Common myeloid progenitor, CD34-positive (primary cell): ENCODE measurements at regions not wholly inside any gene's neighbourhood (a gene's known extent, or its start where the extent isn't known, plus 50 kb on each side); places are given as distances from the start of the nearest gene placed in this dataset.

Source experiments
- CTCF ChIA-PET: fragments of 350-600 bp; sonication (Branson Sonifier 250); formaldehyde crosslinking; loops from one replicate; lab custom pipeline; 2021; ENCODE audit warnings: antibody characterized with exemption; lab: Charles Lee
- POLR2A ChIA-PET: fragments of 350-600 bp; sonication (Branson Sonifier 250); formaldehyde crosslinking; loops from one replicate; lab custom pipeline; 2021; ENCODE audit warnings: antibody characterized with exemption; lab: Charles Lee
- DNase-seq, 3 donors: peaks; one replicate each; pipeline versions ENCODE4 v3.0.0 to v3.0.0-alpha.2; 2013
- H3K27ac ChIP-seq, 2 experiments: 1 replicate in 1 of 2; 2 replicates in 1 of 2; pipeline ENCODE4 v1.7.0; 2013; ENCODE audit warnings: inconsistent platforms in 2 of 2, low read length in 2 of 2, mild to moderate bottlenecking in 2 of 2, low read depth in 1 of 2, moderate library complexity in 1 of 2; ENCODE audit not compliant: severe bottlenecking in 2 of 2, insufficient read depth in 1 of 2, poor library complexity in 1 of 2
- H3K27me3 ChIP-seq, 5 experiments: replicated peaks in 2 of 5; 1 replicate in 3 of 5; 2 replicates in 2 of 5; pipeline versions ENCODE4 v1.6.1 to v1.7.0; 2013; ENCODE audit warnings: low read length in 4 of 5, mild to moderate bottlenecking in 2 of 5, moderate library complexity in 2 of 5, inconsistent platforms in 1 of 5; ENCODE audit not compliant: insufficient read depth in 5 of 5, control insufficient read depth in 4 of 5
- H3K36me3 ChIP-seq, 4 experiments: 1 replicate in 2 of 4; 2 replicates in 2 of 4; pipeline versions ENCODE4 v1.6.1 to v1.7.0; 2013; ENCODE audit warnings: low read length in 3 of 4, control low read depth in 1 of 4, mild to moderate bottlenecking in 1 of 4; ENCODE audit not compliant: control insufficient read depth in 4 of 4, insufficient read depth in 4 of 4
- H3K4me1 ChIP-seq, 4 experiments: 1 replicate in 3 of 4; 2 replicates in 1 of 4; pipeline versions ENCODE4 v1.6.1 to v1.7.1; 2013; ENCODE audit warnings: low read length in 3 of 4, mild to moderate bottlenecking in 3 of 4, control low read depth in 1 of 4, inconsistent platforms in 1 of 4, moderate library complexity in 1 of 4; ENCODE audit not compliant: control insufficient read depth in 4 of 4, insufficient read depth in 4 of 4; ENCODE audit errors: control extremely low read depth in 1 of 4
- H3K4me3 ChIP-seq, 7 experiments: 1 replicate in 4 of 7; 2 replicates in 3 of 7; pipeline versions ENCODE4 v1.5.1 to v1.7.0; 2013; ENCODE audit warnings: mild to moderate bottlenecking in 7 of 7, low read length in 6 of 7, moderate library complexity in 6 of 7, inconsistent platforms in 2 of 7, low read depth in 2 of 7, control low read depth in 1 of 7; ENCODE audit not compliant: insufficient read depth in 4 of 7, control insufficient read depth in 1 of 7; ENCODE audit errors: extremely low read depth in 1 of 7
- H3K9me3 ChIP-seq, 5 experiments: 1 replicate in 4 of 5; 2 replicates in 1 of 5; pipeline versions ENCODE4 v1.6.1 to v1.7.1; 2013; ENCODE audit warnings: low read length in 4 of 5, mild to moderate bottlenecking in 2 of 5, inconsistent platforms in 1 of 5, low read depth in 1 of 5, moderate library complexity in 1 of 5; ENCODE audit not compliant: control insufficient read depth in 4 of 5, insufficient read depth in 2 of 5; ENCODE audit errors: control extremely low read depth in 1 of 5
- WGBS: methylation state at CpG from one replicate; pipeline ENCODE4 v1.1.5; 2013; ENCODE audit not compliant: insufficient coverage; 5-methylcytosine and 5-hydroxymethylcytosine counted together

DNA sequence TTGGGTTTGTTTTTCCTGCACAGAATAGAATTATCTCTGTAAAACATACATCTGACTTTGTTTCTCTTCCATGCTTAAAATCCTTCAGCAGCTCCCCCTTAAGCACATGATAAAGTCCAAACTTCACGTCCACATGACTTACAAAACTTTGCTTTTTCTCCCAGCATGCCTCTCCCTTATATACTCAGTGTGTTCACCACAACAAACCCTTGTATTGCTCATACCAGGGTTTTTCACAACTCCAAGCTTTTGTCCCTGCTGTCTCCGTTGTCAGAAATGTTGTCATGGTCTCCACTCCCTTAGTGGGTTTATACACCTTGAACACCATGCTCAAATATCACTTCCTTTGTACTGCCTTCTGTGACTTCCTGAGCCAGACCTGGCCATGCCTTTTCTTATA, 91.1 kb upstream of the MITF start:
- ChIA-PET POLR2A (no interaction called here), CTCF (no interaction called here)
- Histone ChIP-seq H3K27me3 (no peaks in the 10 kb centered on the region), H3K4me3 (no peak overlapping the region), H3K27ac (no peak overlapping the region), H3K36me3 (no peaks in the 10 kb centered on the region), H3K4me1 (peaks cover 0 to 24% (median 3%) of the 10 kb centered on the region in 4 experiments), H3K9me3 (no peaks in the 10 kb centered on the region)
- no peak for DNase-seq
- 78% methylated on average over 2 of the region's 2 CpGs for WGBS

- no peak overlapping the region for H3K27ac ChIP-seq
- WGBS, result 90% methylated on average over 2 of the region's 3 CpGs
- ChIA-PET POLR2A (interaction anchor here (0.6 kb wide), 1 partner anchor 56 kb away, joined by 4 read pairs; no protein-coding TSS in a partner anchor), CTCF (no interaction called here)
- no peak for DNase-seq
- no peaks in the 10 kb centered on the region for H3K27me3 ChIP-seq
- no peak overlapping the region for H3K4me3 ChIP-seq
- no peaks in the 10 kb centered on the region for H3K9me3 ChIP-seq
- H3K4me1 ChIP-seq, result peaks cover 0 to 24% (median 3%) of the 10 kb centered on the region in 4 experiments
- no peaks in the 10 kb centered on the region for H3K36me3 ChIP-seq
Measured at GRCh38 chr3:69647511-69648110, 91.7 kb upstream of the MITF start.

DNA sequence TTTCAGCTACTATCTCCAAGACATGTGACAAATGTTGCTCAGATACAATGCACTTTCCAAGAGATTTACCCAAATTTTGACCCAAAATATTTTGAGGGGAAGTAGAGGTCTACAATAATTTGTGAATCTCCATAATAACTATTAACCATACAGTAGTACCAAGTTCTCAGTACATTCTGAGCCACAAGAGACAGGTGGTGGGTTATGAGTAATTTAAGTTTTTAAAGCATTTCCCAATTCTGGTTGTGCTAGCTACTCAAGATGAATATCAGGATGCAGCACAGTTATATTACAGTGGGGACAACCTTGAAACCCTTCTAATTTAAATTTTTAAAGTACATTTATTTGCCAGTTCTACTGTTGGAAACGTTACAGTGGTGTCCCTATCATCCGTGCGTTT, 92.2 kb upstream of the MITF start:
- H3K36me3 ChIP-seq, result no peaks in the 10 kb centered on the region
- peaks cover 0 to 24% (median 3%) of the 10 kb centered on the region in 4 experiments for H3K4me1 ChIP-seq
- H3K27ac ChIP-seq, result no peak overlapping the region
- no peaks in the 10 kb centered on the region for H3K9me3 ChIP-seq
- no peaks in the 10 kb centered on the region for H3K27me3 ChIP-seq
- no CpG with 5 or more reads among the region's 3 CpGs for WGBS
- ChIA-PET POLR2A (interaction anchor here (0.6 kb wide), 1 partner anchor 56 kb away, joined by 4 read pairs; no protein-coding TSS in a partner anchor), CTCF (no interaction called here)
- no peak overlapping the region for H3K4me3 ChIP-seq
- no peak for DNase-seq

DNA sequence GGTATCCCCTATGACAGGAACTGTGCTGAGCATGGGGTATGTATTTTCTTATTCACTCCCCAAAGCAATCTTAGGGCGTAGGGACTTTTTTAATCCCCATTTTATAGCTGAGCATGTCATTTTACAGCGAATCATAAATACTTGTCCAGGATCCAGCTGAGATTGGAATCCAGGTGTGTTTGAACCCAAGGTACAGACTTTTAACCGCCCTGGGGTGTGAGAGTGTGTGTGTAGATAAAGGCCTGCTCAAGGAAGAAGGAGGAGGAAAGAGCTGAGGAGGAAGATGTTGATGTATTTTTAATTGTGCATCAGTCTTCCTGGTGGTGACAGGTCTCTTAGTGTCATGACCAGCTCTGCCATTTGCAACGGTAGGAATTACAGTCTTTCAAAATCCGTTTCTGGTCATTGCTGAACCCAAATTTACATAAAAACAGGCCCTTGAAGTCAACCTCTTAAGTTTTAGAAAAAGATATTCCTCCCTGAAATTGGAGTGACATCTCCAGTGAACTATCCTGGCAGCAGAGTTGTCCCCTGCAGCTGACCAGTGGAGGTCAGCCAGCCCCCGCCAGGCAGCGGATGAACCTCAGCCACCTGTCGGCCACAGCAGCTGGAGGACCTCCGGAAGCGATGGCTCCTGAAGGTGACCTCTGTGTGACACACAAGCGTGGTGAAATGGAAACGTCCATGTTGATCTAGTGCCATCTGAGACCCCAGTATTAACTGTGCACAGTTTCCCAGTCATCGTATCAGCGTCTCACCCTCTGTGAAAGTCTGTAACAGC, 92.8 kb upstream of the MITF start:
- WGBS, result 94% methylated on average over 13 of the region's 14 CpGs
- H3K27me3 ChIP-seq, result no peaks in the 10 kb centered on the region
- CTCF ChIA-PET, result no interaction called here

GRCh38 chr3:69642606-69643005, 96.7 kb upstream of the MITF start:
- peaks cover 0 to 1% (median 0%) of the 10 kb centered on the region in 4 experiments for H3K4me1 ChIP-seq
- H3K9me3 ChIP-seq, result peaks cover 0 to 2% (median 0%) of the 10 kb centered on the region in 5 experiments
- H3K4me3 ChIP-seq, result no peak overlapping the region
- H3K27ac ChIP-seq, result no peak overlapping the region
- no peaks in the 10 kb centered on the region for H3K27me3 ChIP-seq
- ChIA-PET CTCF (no interaction called here), POLR2A (no interaction called here)
- 63% methylated on average over 3 of the region's 5 CpGs for WGBS
- H3K36me3 ChIP-seq, result no peaks in the 10 kb centered on the region
- no peak for DNase-seq

More for the DNA sequence above, 92.8 kb upstream of the MITF start:
- Histone ChIP-seq H3K4me1 (peaks cover 0 to 24% (median 3%) of the 10 kb centered on the region in 4 experiments), H3K4me3 (no peak overlapping the region), H3K27ac (no peak overlapping the region), H3K9me3 (no peaks in the 10 kb centered on the region), H3K36me3 (no peaks in the 10 kb centered on the region)
- POLR2A ChIA-PET, result interaction anchor here (0.6 kb wide), 1 partner anchor 57 kb away, joined by 4 read pairs; no protein-coding TSS in a partner anchor
- DNase-seq, result no peak

GRCh38 chr3:69639851-69640250, 99.4 kb upstream of the MITF start:
- WGBS, result 100% methylated on average over 1 of the region's 1 CpG
- Histone ChIP-seq H3K9me3 (peaks cover 0 to 6% (median 1%) of the 10 kb centered on the region in 5 experiments), H3K27me3 (no peaks in the 10 kb centered on the region), H3K4me3 (no peak overlapping the region), H3K4me1 (no peaks in the 10 kb centered on the region), H3K27ac (no peak overlapping the region), H3K36me3 (no peaks in the 10 kb centered on the region)
- ChIA-PET CTCF (no interaction called here), POLR2A (no interaction called here)
- no peak for DNase-seq

- POLR2A ChIA-PET, result no interaction called here
- H3K4me1 ChIP-seq, result no peaks in the 10 kb centered on the region
Measured at GRCh38 chr3:69628951-69629350, 110.3 kb upstream of the MITF start.

More at GRCh38 chr3:69628951-69629350, 110.3 kb upstream of the MITF start:
- no CpG with 5 or more reads among the region's 1 CpG for WGBS
- Histone ChIP-seq H3K36me3 (no peaks in the 10 kb centered on the region), H3K27me3 (no peaks in the 10 kb centered on the region), H3K27ac (no peak overlapping the region), H3K9me3 (peaks cover 0 to 3% (median 1%) of the 10 kb centered on the region in 5 experiments), H3K4me3 (no peak overlapping the region)
- no peak for DNase-seq
- CTCF ChIA-PET, result no interaction called here
